ENCODE measurements at regions not wholly inside any gene's neighbourhood (a gene's known extent, or its start where the extent isn't known, plus 50 kb on each side); places are given as distances from the start of the nearest gene placed in this dataset.
A peak's percentile ranks its signal among the peaks of the same experiment; 100 is the strongest.
"Not testable (repeated sequence)": the region's sequence is repeated elsewhere in the genome, so short reads cannot be mapped to it uniquely, and the experiment has no call there.

DNA sequence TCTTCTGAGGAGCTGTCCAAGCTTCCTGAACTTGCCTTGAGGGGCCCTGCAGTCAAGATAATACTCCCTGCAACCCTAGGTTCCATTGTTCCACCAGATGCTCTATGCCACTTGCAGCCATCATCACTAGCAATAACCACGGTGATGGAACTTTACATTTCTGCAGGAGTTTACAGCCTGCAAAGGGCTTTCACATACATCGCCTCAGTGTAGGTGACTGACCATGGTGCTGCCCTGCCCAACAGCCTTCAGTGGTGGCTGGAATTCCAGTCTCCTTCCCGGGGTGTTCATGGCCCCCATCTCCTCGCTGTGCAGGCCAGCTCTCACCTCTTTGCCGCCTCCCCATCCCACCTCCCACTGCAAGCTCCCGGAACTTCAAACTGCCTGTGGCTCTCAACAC, 225.5 kb upstream of the ECI2 start:
- intact Hi-C loops (cut with DNase I) = no loop called here
- no peak for DNase-seq

DNA sequence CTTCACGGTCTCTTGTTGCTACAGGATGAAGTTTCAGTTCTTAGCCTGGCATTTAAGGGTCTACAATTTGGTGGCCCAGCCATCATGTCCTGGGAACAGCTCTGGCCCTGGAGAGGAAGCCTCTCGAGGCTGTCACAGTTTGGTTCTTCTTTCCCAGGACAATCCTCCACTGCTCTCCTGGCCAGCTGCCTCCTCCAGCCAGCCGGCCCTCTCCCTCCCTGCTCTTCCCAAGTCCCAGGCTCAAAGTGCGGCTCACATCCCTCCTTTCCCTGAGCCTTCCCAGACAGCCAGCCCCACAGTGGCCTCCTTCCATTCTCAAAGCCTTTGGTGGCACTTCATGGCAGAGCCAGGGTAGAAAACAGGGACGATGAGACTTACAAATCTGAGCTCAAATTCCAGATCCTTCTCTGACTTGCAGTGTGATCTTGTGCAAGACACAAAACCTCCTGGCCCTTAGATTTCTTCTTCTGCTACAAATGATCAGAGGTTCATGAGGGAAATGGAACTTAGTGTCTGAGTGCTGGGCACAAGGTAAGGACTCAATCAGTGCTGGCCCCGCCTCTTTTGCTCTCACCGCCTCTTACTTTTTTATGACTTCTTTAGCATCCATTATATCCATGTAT, 223.8 kb upstream of the ECI2 start:
- no peak for DNase-seq
- intact Hi-C loops (cut with DNase I) = no loop called here

DNA sequence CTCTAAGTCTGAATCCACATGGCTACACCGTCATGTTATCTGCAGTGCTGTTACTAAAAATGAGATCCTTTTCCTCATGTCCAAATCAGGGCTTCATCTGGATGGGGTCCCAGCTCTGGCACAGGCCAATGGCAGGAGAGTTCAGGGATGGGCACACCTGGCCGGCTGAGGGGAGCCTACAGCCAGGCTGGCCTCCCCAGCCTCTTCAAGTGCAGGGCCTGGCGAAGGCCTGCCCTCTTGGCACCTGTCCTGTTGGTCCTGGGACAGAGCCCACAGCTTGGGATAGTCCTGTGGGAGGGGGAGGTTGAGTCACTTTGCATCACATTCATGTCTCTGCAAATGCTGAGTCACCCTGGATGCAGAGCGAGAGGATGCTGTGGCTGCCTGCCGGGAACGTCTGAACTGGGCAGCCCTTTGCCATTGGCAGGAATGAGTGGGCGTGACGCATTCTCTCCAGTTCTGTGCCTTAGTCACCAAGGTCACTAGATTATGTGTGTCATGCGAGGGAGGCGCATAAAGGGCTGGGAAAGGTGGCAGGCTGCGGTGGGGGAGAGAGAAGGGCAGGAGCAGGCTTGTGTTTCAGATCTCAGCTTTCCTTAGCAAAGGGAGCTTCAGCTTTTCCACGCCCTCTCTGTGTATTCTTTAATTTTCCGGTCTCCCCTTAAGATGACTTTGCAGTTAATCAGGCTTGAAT, 223.2 kb upstream of the ECI2 start:
- peak; percentile 55 to 94 (median 74) for DNase-seq
- intact Hi-C loops (cut with DNase I) = no loop called here

DNA sequence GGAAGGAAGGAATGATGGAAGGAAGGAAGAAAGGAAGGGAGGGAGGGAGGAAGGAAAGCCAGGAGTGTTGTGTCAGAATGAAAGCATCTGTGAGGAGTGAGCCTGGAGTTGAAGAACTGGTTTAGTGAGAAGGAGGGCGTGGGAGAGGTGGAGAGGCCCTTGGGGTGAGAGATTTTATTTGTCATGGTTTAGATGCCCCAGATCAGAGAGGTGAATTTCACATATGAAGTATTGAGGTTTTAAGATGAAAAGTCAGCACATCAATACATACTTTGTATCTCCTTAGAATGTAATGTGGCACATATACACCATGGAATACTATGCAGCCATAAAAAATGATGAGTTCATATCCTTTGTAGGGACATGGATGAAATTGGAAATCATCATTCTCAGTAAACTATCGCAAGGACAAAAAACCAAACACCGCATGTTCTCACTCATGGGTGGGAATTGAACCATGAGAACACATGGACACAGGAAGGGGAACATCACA, 222.3 kb upstream of the ECI2 start:
- intact Hi-C loops (cut with DNase I); DNase-seq: not testable (repeated sequence)

DNA sequence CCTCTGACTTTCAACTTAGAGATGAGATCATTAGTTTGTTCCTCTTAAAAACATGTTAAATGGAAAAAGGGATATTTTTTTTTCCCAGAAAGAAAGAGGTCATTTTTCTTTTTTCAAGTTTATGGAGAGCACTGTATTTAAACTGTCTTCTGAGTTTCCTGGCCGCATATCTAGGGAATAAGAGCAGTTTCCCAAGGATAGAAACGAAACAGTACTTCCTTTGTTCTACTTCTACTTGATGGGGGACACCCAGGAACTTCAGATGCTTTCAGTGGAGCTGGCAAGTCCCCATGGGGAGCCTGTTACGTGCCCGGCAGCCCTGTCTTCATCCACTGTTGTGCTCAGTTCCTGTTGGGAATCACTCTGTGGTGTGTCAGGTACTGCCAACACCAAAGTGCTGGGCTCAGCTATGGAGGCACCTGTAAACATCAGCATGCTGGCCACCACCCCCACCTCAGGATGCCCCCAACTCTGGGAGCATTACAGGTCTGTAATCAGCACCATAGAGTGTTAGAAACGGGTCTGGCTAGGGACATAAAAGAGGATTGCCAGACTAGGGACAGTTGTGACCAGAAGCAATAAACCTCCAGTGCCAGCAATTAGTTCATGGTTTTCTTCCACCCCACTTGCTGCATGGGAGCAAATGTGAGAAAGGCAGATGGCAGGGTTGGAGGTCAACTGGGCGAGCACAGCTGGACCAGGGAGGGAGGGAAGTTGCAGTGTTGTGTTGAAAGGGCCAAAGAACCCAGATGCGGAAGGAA, 221.7 kb upstream of the ECI2 start:
- DNase-seq = peak in 1 of 42 donors; percentile 23
- intact Hi-C loops (cut with DNase I) = no loop called here

DNA sequence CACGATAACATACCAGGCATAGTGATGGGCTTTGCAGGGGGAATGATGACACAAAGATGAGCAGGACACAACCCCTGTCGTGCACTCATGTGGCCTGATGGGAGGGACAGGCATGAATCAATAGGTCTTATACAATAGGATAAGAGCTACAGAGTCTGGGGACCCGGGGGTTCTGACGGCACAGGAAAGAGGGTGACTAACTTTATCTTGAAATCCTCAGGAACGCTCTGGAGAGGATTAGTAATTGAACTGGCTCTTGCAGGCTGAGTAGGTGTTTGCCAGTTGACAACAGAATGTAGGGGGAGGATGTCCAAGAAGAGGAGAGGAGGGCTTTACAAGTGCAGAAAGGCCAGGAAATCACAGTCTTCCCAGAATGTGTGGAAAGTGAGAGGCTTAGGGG, 219.9 kb upstream of the ECI2 start:
- intact Hi-C loops (cut with DNase I) = no loop called here
- DNase-seq = peak in 1 of 42 donors; percentile 21

DNA sequence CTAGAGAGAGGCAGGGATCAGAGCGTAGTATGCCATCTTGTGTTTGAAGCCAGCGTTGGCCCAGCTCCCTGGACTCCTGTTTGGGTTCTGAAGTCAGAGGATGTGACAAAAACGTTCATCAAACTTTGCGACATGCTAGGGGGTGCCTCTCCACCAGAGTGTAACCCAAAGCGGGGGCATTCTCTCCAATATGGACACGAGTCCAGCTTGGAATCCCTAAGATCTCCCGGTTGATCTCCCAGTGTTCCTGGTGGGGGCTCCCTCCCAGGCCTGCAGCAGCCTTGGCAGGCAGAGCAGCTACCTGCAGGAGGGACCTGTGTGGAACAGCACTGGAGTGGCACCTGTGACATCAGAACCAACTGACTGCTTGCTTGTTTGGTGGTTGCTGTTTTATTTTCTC, 218.8 kb upstream of the ECI2 start:
- intact Hi-C loops (cut with DNase I) = no loop called here
- peak in 2 of 42 donors; percentile 32 to 35 for DNase-seq

DNA sequence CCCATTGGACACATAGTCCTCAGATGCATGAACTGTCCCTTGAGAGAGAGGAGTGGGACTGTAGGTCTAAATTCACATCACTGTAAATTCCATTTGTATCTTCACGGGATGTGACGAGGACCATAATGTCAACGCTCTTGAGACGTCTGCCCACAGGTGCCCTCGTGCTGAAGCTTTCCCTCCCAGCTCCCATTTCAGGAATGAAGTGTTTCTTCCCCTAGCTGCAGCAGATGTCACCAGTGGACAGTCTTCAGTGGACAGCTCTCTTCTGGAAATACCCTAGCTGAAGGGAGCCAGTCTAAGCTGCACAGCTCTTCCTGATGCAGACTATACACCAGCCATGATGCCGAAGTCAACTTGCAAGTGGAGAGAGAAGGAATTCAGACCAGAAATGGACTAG, 217.4 kb upstream of the ECI2 start:
- DNase-seq = peak in 5 of 42 donors; percentile 17 to 41 (median 38)
- intact Hi-C loops (cut with DNase I) = no loop called here

DNA sequence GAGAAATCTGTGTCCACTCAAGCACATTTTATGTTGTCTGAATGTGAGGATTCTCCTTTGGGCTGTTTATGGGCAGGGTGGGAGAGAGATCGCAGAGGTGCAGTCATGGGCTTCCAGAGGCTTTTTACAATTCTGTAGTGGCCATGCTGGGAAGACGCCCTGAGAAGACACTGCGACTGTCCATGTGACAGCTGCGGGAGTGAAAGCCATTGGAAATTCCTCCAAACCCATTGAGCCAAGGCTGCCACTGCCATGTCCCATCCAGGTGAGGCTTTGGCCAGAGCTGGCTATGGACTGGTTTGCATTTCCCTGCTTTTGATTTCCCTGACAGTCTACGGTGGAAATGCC, 216.9 kb upstream of the ECI2 start:
- intact Hi-C loops (cut with DNase I) = no loop called here

DNA sequence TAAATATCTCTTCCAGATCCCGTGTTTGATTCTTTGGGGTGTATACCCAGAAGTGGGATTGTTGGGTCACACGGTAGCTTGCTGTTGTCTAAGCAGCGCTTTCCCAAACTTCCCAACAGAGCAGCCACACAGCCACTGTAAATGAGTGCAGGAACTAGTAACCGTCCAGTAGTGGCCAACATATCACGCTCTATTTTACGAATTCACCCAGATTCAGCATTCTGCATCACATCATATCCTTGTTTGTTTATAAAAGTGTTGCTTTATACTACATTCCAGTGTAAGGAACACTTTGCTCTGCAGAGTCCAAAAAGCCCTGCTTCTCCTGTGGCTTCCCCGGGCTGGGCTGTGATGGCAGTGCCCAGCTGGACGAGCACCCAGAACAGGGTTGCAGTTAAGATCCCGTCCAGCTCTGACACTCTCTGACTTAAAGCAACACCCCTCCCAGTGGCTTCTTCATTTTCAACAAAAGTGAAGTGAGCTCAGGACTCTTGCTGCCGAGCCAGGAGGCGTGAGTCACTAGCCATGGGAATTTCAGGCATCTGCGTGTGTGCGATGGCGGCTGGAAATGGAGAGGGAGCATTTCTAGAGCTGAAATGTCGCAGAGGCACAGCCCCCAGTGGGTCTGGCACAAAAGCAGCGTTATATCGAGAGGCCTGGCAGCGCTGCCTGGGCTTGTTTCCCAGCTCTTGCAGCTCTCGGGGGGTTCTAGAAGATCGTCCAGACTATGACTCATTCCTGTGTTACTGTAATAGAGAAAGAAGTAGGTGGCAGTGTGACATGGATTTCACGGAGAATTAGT, 216.3 kb upstream of the ECI2 start:
- peak; percentile 15 to 91 (median 54) for DNase-seq
- intact Hi-C loops (cut with DNase I) = no loop called here

More for the DNA sequence above, 216.9 kb upstream of the ECI2 start:
- peak in 1 of 42 donors; percentile 38 for DNase-seq

DNA sequence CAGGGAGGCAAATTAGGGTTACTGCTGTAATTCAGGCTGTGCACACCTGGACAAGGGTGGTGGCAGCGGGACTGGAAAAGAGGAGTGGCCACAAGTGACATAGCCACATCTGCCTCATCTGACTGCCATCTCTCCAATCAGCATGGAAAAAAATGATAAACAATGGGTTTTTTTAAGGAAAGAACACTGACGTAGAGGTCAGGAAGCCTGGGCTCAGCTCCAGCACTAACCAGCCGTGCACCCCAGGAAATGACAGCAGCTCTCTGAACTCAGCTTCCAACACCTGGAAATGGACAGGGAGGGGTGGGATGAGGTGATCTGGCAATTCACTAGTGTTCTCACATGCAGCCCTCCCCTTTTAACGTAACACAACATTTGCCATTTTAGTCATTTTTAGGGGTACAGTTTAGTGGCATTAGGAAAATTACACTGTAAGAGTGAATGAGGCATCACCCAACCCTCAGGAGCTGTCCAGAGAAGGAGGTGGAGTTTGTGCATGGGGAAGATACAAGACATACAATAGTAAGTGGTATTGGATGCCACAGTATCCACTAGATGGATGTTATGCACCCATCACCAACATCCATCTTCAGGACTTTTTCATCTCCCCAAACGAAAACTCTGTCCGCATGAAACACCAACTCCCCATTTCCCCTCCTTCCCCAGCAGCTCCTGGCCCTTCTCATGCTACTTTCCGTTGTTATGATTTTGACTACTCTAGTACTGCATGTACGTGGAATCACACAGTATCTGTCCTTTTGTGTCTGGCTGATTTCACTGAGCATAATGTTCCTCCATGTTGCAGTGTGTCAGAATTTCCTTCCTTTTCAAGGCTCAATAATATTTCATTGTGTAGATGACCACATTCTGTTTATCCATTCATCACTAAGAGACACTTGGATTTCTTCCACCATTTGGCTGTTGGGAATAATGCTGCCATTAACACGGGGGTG, 215.5 kb upstream of the ECI2 start:
- DNase-seq = peak in 1 of 42 donors; percentile 23
- intact Hi-C loops (cut with DNase I) = no loop called here

DNA sequence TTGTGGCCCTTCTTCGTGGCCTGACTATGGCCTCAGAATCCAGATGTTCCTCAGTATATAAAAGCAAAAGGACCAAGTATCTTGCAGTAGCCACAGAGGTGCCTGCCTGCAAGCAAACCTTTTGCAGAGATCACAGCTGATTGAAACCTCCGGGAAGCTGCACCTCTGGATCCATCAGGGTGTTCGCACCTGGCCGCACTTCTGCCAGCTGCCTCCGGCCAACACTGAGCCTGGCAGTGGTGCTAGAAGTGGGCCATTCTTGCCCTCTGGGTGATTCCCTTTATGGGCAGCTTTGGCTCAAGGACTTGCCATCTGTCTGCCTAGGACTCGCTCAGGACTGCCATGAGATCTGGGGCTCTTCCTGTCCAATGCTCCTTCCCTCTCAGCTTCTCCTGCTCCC, 214.6 kb upstream of the ECI2 start:
- no peak for DNase-seq
- intact Hi-C loops (cut with DNase I) = no loop called here

DNA sequence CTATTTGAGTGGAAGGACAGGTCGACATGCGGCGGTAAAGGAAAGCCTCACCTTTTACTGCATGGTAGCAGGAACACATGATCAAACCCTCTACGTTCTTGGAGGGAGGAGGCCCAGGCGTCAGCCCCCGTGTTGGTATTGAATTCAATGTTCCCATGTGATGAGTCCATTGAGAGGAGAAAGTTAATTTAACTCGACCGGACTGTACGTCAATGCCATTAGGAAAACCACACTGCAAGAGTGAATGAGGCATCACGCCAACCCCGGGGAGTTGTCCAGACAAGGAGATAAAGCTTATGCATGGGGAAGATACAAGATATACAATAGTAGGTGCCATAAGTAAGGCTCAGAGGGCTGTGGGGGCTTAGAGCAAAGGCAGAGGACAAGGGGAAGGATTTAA, 213.9 kb upstream of the ECI2 start:
- peak in 1 of 42 donors; percentile 25 for DNase-seq
- intact Hi-C loops (cut with DNase I) = no loop called here

DNA sequence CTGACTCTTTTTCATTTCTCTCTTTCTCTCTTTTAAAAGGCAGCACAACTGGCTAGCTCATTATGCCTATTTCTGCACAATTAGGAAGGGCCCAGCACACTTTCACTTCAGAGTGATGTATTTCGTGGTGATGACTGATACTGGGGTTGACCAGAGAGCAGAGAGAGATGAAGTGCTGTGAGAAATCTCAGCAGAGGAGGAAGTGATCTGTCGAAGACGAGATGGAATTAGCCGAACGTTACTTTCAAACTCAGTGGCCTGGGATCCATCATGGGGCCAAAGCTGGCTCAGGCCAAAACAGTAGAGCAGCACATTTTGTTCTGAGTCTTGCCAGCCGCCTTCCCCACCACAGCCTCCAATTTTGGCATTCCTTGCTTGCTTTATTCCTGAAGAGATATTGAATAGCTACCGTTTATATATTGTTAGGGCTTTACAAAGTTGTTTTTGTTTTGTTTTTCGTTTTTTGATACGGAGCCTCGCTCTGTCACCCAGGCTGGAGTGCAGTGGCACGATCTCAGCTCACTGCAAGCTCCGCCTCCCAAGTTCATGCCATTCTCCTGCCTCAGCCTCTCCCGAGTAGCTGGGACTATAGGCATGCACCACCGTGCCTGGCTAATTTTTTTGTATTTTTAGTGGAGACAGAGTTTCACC, 213.2 kb upstream of the ECI2 start:
- intact Hi-C loops (cut with DNase I) = no loop called here
- DNase-seq = peak in 1 of 42 donors; percentile 27

DNA sequence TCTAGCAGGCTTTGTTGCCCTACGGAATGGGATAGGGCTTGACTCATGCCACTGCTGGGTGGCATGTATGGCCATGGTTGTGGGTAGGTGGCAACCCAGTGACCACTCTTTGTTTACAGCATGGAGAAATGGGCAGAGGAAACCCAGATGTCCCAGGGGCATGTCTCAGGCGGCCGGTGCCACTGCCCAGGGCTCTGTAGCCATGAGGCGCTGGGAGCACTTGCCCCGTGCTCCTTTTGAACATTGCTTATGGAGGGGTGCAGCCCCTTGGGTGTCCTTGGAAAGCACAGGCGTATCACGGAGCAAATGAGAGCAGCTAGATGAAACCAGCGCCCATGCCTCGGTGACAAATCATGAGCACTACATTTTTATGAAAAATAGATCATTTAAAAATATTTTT, 212.5 kb upstream of the ECI2 start:
- intact Hi-C loops (cut with DNase I) = no loop called here

DNA sequence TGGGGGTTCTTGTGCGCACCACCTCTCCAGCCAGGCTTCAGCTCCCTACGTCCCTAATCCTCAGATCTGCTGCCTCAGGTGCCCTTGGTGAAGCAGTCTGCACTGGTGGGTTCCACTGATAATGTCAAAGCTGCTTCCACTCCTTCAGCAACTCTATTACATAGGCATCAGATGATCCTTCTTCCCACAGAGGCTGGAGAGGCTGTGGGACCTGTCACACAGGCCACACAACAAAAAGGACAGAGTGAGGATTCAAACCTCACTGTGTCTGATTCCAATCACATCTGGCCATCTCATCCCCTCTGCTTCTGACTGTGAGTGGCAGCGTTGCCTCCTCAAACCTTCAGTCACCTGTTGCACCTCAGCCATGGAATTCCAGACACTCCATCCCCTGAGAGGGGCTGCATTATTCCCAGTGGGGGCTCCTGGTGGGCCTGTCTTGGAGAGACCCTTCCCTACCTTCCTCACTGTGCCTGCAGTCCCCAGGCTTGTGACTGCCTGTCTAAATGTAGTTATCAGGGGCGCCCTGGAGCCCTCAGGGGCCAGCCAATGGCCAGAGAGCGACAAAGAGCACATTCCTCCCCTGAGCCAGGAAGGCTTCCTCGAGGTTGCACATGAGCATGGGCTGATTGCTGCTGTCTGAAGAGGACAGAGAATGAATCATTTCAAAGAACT, 211.4 kb upstream of the ECI2 start:
- no peak for DNase-seq
- intact Hi-C loops (cut with DNase I) = no loop called here

More for the DNA sequence above, 212.5 kb upstream of the ECI2 start:
- peak in 1 of 42 donors; percentile 29 for DNase-seq

DNA sequence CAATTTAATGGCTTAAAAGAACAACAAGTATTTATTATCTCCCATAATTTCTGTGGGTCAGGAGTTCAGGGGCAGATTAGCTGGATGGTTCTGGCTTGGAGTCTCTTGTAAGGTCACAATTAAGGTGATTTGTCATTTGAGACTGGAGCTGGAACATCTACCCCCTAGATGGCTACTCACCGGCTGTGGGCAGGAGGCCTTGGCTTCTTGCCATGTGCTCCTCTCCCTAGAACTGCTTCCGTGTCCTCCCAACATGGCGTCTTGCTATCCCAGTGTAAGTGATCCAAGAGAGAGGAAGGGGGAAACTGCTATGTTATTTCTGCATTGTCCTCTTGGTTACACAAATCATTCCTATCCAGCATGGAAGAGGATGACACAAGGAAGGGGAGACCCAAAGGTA, 210.2 kb upstream of the ECI2 start:
- intact Hi-C loops (cut with DNase I) = no loop called here
- no peak for DNase-seq
